GM12891 (cell line): ENCODE measurements at regions not wholly inside any gene's neighbourhood (a gene's known extent, or its start where the extent isn't known, plus 50 kb on each side); places are given as distances from the start of the nearest gene placed in this dataset.

Source experiments
- DNase-seq: peaks from one replicate; pipeline ENCODE4 v3.0.0; 2011; ENCODE audit warnings: low spot score; ENCODE audit not compliant: insufficient read length
- FAIRE-seq: peaks from 2 replicates; lab custom pipeline; 2011; peaks lifted over from hg19 to GRCh38; lab: Jason Lieb, UNC
- PAX5 ChIP-seq: IDR thresholded peaks from 2 replicates; pipeline ENCODE4 v1.6.1; 2011; ENCODE audit warnings: low read length, moderate library complexity, mild to moderate bottlenecking; ENCODE audit not compliant: insufficient read depth, severe bottlenecking

GRCh38 chr16:11495066-11495407 is 91.7 kb downstream of the LITAF start:
- DNase-seq (no peak), FAIRE-seq (no peak)
- TF ChIP-seq PAX5: no peak
